Smooth muscle cell (in vitro differentiated cells): ENCODE measurements at regions not wholly inside any gene's neighbourhood (a gene's known extent, or its start where the extent isn't known, plus 50 kb on each side); places are given as distances from the start of the nearest gene placed in this dataset.

Experiments used
- DNase-seq: peaks from one replicate; lab custom pipeline; 2025; ENCODE audit not compliant: unreplicated experiment; lab: John Stamatoyannopoulos, UW
- H2AFZ ChIP-seq: fragments of 200-600 bp; sonication (generic); 2 replicates; pipeline ENCODE4 v1.6.0; 2016; ENCODE audit warnings: antibody characterized with exemption, low read depth, mild to moderate bottlenecking
- H3F3A ChIP-seq: fragments of 200-600 bp; sonication (generic); 2 replicates; pipeline ENCODE4 v1.6.0; 2017; ENCODE audit warnings: antibody characterized with exemption, low read depth
- H3K27ac ChIP-seq: fragments of 200-600 bp; sonication (generic); 2 replicates; pipeline ENCODE4 v1.5.1; 2016; ENCODE audit warnings: low read depth, mild to moderate bottlenecking
- H3K27me3 ChIP-seq: fragments of 200-600 bp; sonication (generic); 2 replicates; pipeline ENCODE4 v1.6.1; 2016; ENCODE audit warnings: low read depth, mild to moderate bottlenecking
- H3K36me3 ChIP-seq: fragments of 200-600 bp; sonication (generic); 2 replicates; pipeline ENCODE4 v1.5.1; 2016; ENCODE audit warnings: low read depth
- H3K4me1 ChIP-seq: fragments of 200-600 bp; sonication (generic); 2 replicates; pipeline ENCODE4 v1.5.1; 2016; ENCODE audit warnings: low read depth
- H3K4me2 ChIP-seq: fragments of 200-600 bp; sonication (generic); 2 replicates; pipeline ENCODE4 v1.6.0; 2016; ENCODE audit warnings: mild to moderate bottlenecking
- H3K4me3 ChIP-seq: fragments of 200-600 bp; sonication (generic); 2 replicates; pipeline ENCODE4 v1.5.1; 2016; ENCODE audit warnings: mild to moderate bottlenecking
- H3K79me2 ChIP-seq: fragments of 200-600 bp; sonication (generic); 2 replicates; pipeline ENCODE4 v1.6.0; 2016; ENCODE audit warnings: low read depth, mild to moderate bottlenecking
- H3K9ac ChIP-seq: fragments of 200-600 bp; sonication (generic); 2 replicates; pipeline ENCODE4 v1.6.0; 2016; ENCODE audit warnings: low read depth
- H3K9me3 ChIP-seq: fragments of 200-600 bp; sonication (generic); replicated peaks from 2 replicates; pipeline ENCODE4 v1.5.1; 2016; ENCODE audit warnings: low read depth
- H4K20me1 ChIP-seq: fragments of 200-600 bp; sonication (generic); 2 replicates; pipeline ENCODE4 v1.6.0; 2016; ENCODE audit warnings: low read depth
- CTCF ChIP-seq: fragments of 200-600 bp; sonication (generic); IDR thresholded peaks from 2 replicates; pipeline ENCODE4 v1.5.1; 2017; ENCODE audit warnings: borderline replicate concordance, mild to moderate bottlenecking, antibody characterized with exemption; ENCODE audit not compliant: insufficient read depth, poor library complexity, severe bottlenecking
- WGBS: methylation state at CpG from one replicate; pipeline ENCODE4 v1.1.7; 2016; ENCODE audit warnings: low lambda C conversion rate; 5-methylcytosine and 5-hydroxymethylcytosine counted together

GRCh38 chr5:2577312-2578036, 174.0 kb downstream of the IRX2 start:
- no peaks in the 10 kb centered on the region for H4K20me1 ChIP-seq
- no peaks in the 10 kb centered on the region for H3K4me1 ChIP-seq
- H3F3A ChIP-seq: no peaks in the 10 kb centered on the region
- no peak for DNase-seq
- H3K27me3 ChIP-seq: no peaks in the 10 kb centered on the region
- H2AFZ ChIP-seq: no peak overlapping the region
- no peak overlapping the region for H3K4me2 ChIP-seq
- no peak overlapping the region for H3K9ac ChIP-seq
- H3K4me3 ChIP-seq: no peak overlapping the region
- no peak overlapping the region for H3K27ac ChIP-seq
- no peaks in the 10 kb centered on the region for H3K36me3 ChIP-seq
- 84% methylated on average over 10 of the region's 12 CpGs for WGBS
- TF ChIP-seq CTCF: no peak
- no peaks in the 10 kb centered on the region for H3K9me3 ChIP-seq
- no peaks in the 10 kb centered on the region for H3K79me2 ChIP-seq

- no peaks in the 10 kb centered on the region for H4K20me1 ChIP-seq
- H3K27me3 ChIP-seq: no peaks in the 10 kb centered on the region
- no peak for DNase-seq
- no peaks in the 10 kb centered on the region for H3K79me2 ChIP-seq
- no peak overlapping the region for H3K4me3 ChIP-seq
- H3K36me3 ChIP-seq: no peaks in the 10 kb centered on the region
- WGBS: 93% methylated on average over 11 of the region's 11 CpGs
- no peak overlapping the region for H3K27ac ChIP-seq
- no peak overlapping the region for H3K4me2 ChIP-seq
- TF ChIP-seq CTCF: no peak
- H3K9ac ChIP-seq: no peak overlapping the region
- H3K4me1 ChIP-seq: no peaks in the 10 kb centered on the region
- no peaks in the 10 kb centered on the region for H3K9me3 ChIP-seq
- H3F3A ChIP-seq: no peaks in the 10 kb centered on the region
- no peak overlapping the region for H2AFZ ChIP-seq
Measured at GRCh38 chr5:2576823-2577222, 174.7 kb downstream of the IRX2 start.

- no peak overlapping the region for H3K4me2 ChIP-seq
- no peaks in the 10 kb centered on the region for H3F3A ChIP-seq
- 59% methylated on average over 1 of the region's 1 CpG for WGBS
- no peaks in the 10 kb centered on the region for H3K9me3 ChIP-seq
- H3K79me2 ChIP-seq: no peaks in the 10 kb centered on the region
- no peaks in the 10 kb centered on the region for H4K20me1 ChIP-seq
- TF ChIP-seq CTCF: no peak
- H3K36me3 ChIP-seq: no peaks in the 10 kb centered on the region
- H2AFZ ChIP-seq: no peak overlapping the region
- H3K4me1 ChIP-seq: no peaks in the 10 kb centered on the region
- H3K4me3 ChIP-seq: no peak overlapping the region
- H3K27me3 ChIP-seq: no peaks in the 10 kb centered on the region
- no peak overlapping the region for H3K27ac ChIP-seq
- DNase-seq: no peak
- no peak overlapping the region for H3K9ac ChIP-seq
Measured at GRCh38 chr5:2575871-2576270, 175.6 kb downstream of the IRX2 start.

- no peak for TF ChIP-seq CTCF
- H3K36me3 ChIP-seq: no peaks in the 10 kb centered on the region
- WGBS: 51% methylated on average over 3 of the region's 3 CpGs
Measured at GRCh38 chr5:2575292-2575691, 176.2 kb downstream of the IRX2 start.

More at GRCh38 chr5:2575292-2575691, 176.2 kb downstream of the IRX2 start:
- no peaks in the 10 kb centered on the region for H3F3A ChIP-seq
- H3K4me3 ChIP-seq: no peak overlapping the region
- H3K27ac ChIP-seq: no peak overlapping the region
- DNase-seq: no peak
- no peaks in the 10 kb centered on the region for H3K79me2 ChIP-seq
- no peaks in the 10 kb centered on the region for H3K27me3 ChIP-seq
- H4K20me1 ChIP-seq: no peaks in the 10 kb centered on the region
- H3K9ac ChIP-seq: no peak overlapping the region
- no peaks in the 10 kb centered on the region for H3K9me3 ChIP-seq
- H3K4me2 ChIP-seq: no peak overlapping the region
- no peak overlapping the region for H2AFZ ChIP-seq
- no peaks in the 10 kb centered on the region for H3K4me1 ChIP-seq
